Mucosa of descending colon (tissue), 3 donors: ENCODE measurements at regions not wholly inside any gene's neighbourhood (a gene's known extent, or its start where the extent isn't known, plus 50 kb on each side); places are given as distances from the start of the nearest gene placed in this dataset.
A peak's percentile ranks its signal among the peaks of the same experiment; 100 is the strongest.
"Not testable (repeated sequence)": the region's sequence is repeated elsewhere in the genome, so short reads cannot be mapped to it uniquely, and the experiment has no call there.

Source experiments
- ATAC-seq: fragments of 200-7000 bp; cut with Tn5 transposase; one replicate; pipeline ENCODE4 v1.9.1; 2020; ENCODE audit warnings: mild to moderate bottlenecking, moderate library complexity
- DNase-seq, 3 donors: peaks; one replicate each; pipeline ENCODE4 v3.0.0-alpha.2; 2020
- H3K36me3 ChIP-seq: fragments of 200-600 bp; one replicate; pipeline ENCODE4 v1.8.0; 2021; ENCODE audit warnings: low read depth, mild to moderate bottlenecking
- H3K4me1 ChIP-seq: fragments of 200-600 bp; one replicate; pipeline ENCODE4 v1.8.0; 2021; ENCODE audit warnings: low read depth, mild to moderate bottlenecking
- H3K4me3 ChIP-seq: fragments of 200-600 bp; one replicate; pipeline ENCODE4 v1.8.0; 2021; ENCODE audit warnings: mild to moderate bottlenecking
- H3K9me3 ChIP-seq: fragments of 200-600 bp; one replicate; pipeline ENCODE4 v1.8.0; 2021; ENCODE audit warnings: mild to moderate bottlenecking
- intact Hi-C, 2 donors: fragments of 100-400 bp; cut with DNase I in 1 of 2; cut with micrococcal nuclease in 1 of 2; formaldehyde crosslinking; loops; one replicate each; pipeline versions ENCODE4 v1.11.0 to v1.11.1; 2022; cut with DNase I, micrococcal nuclease
- TF ChIP-seq, protein P1 (sequence below): fragments of 200-600 bp; IDR thresholded peaks from one replicate; pipeline ENCODE4 v1.8.0; 2022; ENCODE audit warnings: antibody characterized with exemption, mild to moderate bottlenecking
- donor health status: DM: no; HTN: no; CAD: no; lungs with moderate emphysema.
- donor health status: DM: no; HTN: no; CAD: no.
- donor health status: DM: no; HTN: yes; CAD: no.

DNA sequence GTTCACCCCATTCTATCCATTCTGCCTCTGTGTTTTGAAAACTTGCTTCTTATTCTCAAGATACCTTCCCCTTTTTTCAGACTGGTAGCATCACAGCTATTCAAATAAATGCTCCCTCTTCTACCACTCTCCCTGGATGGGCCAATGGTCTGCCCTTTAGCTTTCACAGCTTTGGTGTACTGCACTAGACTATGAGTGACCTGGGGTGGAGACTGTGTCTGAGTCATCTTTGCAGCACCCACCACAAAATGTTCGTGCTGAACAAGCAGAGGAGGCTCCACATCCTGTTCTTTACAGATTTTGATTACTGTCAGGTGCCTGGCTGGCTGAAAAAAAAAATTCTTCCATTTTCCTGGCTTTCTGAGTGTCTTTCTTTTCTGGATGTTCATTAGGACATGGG, 1104.1 kb upstream of the TMEM132C start:
- TF ChIP-seq, protein P1, sequence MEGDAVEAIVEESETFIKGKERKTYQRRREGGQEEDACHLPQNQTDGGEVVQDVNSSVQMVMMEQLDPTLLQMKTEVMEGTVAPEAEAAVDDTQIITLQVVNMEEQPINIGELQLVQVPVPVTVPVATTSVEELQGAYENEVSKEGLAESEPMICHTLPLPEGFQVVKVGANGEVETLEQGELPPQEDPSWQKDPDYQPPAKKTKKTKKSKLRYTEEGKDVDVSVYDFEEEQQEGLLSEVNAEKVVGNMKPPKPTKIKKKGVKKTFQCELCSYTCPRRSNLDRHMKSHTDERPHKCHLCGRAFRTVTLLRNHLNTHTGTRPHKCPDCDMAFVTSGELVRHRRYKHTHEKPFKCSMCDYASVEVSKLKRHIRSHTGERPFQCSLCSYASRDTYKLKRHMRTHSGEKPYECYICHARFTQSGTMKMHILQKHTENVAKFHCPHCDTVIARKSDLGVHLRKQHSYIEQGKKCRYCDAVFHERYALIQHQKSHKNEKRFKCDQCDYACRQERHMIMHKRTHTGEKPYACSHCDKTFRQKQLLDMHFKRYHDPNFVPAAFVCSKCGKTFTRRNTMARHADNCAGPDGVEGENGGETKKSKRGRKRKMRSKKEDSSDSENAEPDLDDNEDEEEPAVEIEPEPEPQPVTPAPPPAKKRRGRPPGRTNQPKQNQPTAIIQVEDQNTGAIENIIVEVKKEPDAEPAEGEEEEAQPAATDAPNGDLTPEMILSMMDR, result no peak
- H3K36me3 ChIP-seq, result no peaks in the 10 kb centered on the region
- no peaks in the 10 kb centered on the region for H3K4me1 ChIP-seq
- H3K4me3 ChIP-seq, result no peak overlapping the region
- ATAC-seq, result peak; percentile 23
- no peaks in the 10 kb centered on the region for H3K9me3 ChIP-seq
- intact Hi-C loops, result no loop called here
- no peak for DNase-seq

DNA sequence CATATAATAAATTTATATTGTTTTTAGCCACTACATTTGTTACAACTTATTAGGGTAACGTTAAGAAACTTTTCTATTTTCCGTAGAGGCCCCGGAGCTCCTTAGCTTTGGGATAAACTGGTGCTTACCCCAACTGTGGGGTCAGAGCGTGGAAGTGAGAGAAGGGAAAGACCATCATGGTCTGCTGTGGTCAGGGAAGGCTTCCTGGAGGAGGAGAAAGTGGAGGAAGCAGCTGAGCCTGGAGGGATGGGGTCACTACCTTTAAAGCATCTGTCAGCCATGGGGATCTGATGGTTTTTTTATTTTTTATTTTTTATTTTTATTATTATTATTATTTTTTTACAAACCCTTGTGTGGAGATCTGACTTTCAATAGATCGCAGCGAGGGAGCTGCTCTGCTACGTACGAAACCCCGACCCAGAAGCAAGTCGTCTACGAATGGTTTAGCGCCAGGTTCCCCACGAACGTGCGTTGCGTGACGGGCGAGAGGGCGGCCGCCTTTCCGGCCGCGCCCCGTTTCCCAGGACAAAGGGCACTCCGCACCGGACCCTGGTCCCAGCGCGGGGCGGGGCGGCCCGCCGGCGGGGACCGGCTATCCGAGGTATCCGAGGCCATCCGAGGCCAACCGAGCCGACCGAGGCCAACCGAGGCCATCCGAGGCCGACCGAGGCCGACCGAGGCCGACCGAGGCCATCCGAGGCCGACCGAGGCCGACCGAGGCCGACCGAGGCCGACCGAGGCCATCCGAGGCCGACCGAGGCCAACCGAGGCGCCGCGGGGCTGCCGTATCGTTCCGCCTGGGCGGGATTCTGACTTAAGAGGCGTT, 1101.2 kb upstream of the TMEM132C start:
- peak; percentile 99 for ATAC-seq
- no peak overlapping the region for H3K4me3 ChIP-seq
- no peaks in the 10 kb centered on the region for H3K36me3 ChIP-seq
- no peaks in the 10 kb centered on the region for H3K9me3 ChIP-seq
- TF ChIP-seq, protein P1, result no peak
- intact Hi-C loops, result no loop called here
- no peaks in the 10 kb centered on the region for H3K4me1 ChIP-seq
- DNase-seq, result peak; percentile 88 to 95 (median 91)

DNA sequence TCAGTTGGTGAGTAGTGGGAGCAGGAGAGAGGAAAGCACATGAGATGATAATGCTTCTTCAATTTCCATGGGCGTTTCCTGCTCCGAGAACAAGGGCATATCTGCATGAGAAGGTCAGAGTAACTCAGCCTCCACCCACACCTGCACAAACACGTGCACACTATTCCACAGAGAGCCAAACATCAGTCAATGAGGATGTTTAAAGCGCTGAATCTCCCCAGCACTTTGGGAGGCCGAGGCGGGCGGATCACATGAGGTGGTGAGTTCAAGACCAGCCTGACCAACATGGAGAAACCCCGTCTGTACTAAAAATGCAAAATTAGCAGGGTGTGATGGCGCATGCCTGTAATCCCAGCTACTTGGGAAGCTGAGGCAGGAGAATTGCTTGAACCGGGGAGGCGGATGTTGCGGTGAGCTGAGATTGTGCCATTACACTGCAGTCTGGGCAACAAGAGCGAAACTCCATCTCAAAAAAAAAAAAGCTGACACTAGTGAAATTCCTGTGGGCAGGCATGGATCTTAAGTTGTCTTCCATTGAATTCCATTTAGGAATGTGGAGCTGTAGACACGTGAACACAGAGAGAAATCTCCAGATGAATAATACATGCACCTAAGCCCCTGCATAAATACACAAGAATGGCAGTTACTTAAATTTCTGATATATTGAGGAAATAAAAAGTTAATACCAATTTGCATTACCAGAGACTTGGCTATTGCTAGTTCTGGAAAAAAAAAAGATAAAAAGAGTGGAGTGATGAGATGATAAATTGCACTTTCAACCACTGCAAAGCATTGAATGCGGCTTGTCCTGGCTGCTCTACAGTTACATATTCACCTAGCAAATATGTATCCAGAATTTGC, 1097.4 kb upstream of the TMEM132C start:
- DNase-seq (no peak), ATAC-seq (no peak)
- intact Hi-C loops, result no loop called here
- H3K9me3 ChIP-seq, result no peaks in the 10 kb centered on the region
- TF ChIP-seq, protein P1, result no peak
- H3K36me3 ChIP-seq, result no peaks in the 10 kb centered on the region
- H3K4me1 ChIP-seq, result no peaks in the 10 kb centered on the region
- no peak overlapping the region for H3K4me3 ChIP-seq

DNA sequence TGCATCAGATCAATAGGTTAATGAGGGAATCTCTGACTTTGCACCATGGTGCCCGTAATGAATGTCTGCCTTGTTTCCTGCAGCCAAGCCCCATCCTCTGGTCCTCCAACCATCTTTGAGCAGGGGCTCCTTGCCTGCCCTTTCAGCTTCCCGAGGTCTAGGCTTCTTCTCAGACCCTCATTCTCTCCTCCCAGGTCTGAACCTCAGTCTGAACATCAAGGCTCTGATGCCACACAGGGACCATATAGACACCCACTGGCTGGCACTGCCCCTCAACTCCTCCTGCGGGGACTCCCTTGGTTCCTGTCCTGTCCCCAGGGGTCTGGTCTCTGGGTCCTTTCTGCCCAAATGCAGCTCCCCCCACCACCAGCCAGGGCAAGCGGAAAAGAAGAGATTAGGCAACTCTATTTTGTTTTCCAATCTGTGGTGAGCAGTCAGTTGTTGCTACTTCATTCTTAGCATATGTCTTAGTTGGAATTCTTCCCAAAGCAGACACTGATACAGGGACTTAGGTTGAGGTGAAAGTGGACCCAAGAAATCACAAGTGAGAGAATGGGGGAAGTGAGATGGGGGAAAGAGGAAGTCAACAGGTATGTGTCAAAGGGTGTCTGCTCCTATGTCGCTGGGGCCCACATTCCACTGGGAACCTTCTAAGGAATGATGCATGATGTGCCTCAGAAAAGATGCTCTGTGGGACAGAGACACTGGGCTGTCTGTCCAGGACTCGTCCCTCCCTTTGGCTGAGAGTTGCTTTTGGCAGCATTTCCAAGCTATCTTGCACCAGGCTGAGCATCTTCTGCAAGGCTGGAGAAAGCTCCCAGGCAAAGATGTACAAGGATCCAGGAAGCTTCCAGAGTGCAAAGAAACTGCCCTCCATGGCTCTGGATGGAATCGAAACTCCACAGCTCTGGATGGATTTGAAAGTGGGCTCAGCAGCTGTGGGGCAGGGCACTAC, 1096.5 kb upstream of the TMEM132C start:
- ATAC-seq (no peak), DNase-seq (no peak)
- no peaks in the 10 kb centered on the region for H3K36me3 ChIP-seq
- intact Hi-C loops, result no loop called here
- H3K4me1 ChIP-seq, result no peaks in the 10 kb centered on the region
- H3K4me3 ChIP-seq, result no peak overlapping the region
- no peaks in the 10 kb centered on the region for H3K9me3 ChIP-seq
- TF ChIP-seq, protein P1, result no peak

DNA sequence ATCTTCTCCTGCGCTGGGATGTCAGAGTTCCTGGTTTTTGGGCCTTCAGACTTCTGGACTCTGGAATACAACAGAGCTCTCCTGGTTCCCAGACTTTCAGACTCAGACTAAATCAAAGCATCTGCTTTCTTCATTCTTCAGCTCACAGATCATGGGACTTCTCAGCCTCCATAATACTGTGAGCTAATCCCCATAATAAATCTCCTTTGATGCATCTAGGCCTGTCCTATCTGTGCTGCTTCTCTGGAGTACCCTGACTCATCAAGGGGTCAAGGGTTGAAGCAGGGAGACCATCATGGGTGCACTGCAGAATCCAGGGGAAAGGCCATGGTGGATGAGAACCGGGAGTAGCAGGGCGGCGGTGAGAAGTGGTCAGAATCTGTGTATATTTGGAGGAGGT, 1094.1 kb upstream of the TMEM132C start:
- Histone ChIP-seq H3K4me1 (no peaks in the 10 kb centered on the region), H3K9me3 (peaks cover 15% of the 10 kb centered on the region), H3K36me3 (no peaks in the 10 kb centered on the region), H3K4me3 (no peak overlapping the region)
- DNase-seq (no peak), ATAC-seq (no peak)
- TF ChIP-seq, protein P1, result no peak
- intact Hi-C loops, result no loop called here

DNA sequence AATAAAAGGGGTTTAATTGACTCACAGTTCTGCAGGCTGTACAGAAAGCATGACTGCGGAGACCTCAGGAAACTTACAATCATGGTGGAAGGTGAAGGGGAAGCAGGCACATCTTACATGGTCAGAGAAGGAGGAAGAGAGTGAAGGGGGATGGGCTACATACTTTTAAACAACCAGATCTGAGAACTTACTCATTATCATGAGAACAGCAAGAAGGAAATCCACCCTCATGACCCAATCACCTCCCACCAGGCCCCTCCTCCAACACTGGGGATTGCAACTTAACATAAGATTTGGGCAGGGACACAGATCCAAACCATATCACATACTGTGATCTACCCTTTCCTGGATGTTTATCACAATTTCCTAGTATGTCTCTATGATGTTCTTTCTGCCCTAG, 1093.0 kb upstream of the TMEM132C start:
- H3K9me3 ChIP-seq, result peaks cover 17% of the 10 kb centered on the region
- intact Hi-C loops, DNase-seq, ATAC-seq, H3K4me3 ChIP-seq, H3K4me1 ChIP-seq, H3K36me3 ChIP-seq: not testable (repeated sequence)
